ENCODE measurements at regions not wholly inside any gene's neighbourhood (a gene's known extent, or its start where the extent isn't known, plus 50 kb on each side); places are given as distances from the start of the nearest gene placed in this dataset.
A peak's percentile ranks its signal among the peaks of the same experiment; 100 is the strongest.

GRCh38 chr12:83536496-83536895 is 849.8 kb downstream of the TMTC2 start:
- peaks cover 0 to 24% (median 10%) of the 10 kb centered on the region in 4 donors for H3K4me1 ChIP-seq
- intact Hi-C loops (cut with DNase I) = loop anchor here (10.0 kb wide), 1 partner anchor 852 kb away; the partner anchor contains the start of gene TMTC2
- no peaks in the 10 kb centered on the region for H3K36me3 ChIP-seq
- H3K27me3 ChIP-seq = no peaks in the 10 kb centered on the region
- no peak overlapping the region for H3K27ac ChIP-seq
- WGBS, 2 donors = 87 to 95% methylated on average over 1 of the region's 1 CpG
- TF ChIP-seq POLR2A (IDR thresholded peaks at IDR 0.05) = no peak
- no peak for TF ChIP-seq POLR2AphosphoS5 (IDR thresholded peaks at IDR 0.05)
- no peak for TF ChIP-seq CTCF (IDR thresholded peaks at IDR 0.05)
- TF ChIP-seq EP300 (IDR thresholded peaks at IDR 0.05) = no peak
- H3K4me3 ChIP-seq = no peak overlapping the region
- no peak for DNase-seq
- H3K9me3 ChIP-seq = no peaks in the 10 kb centered on the region

GRCh38 chr12:83528571-83528970 is 841.9 kb downstream of the TMTC2 start:
- no peak overlapping the region for H3K4me3 ChIP-seq
- H3K4me1 ChIP-seq = peaks cover 0 to 21% (median 10%) of the 10 kb centered on the region in 4 donors
- WGBS, 2 donors = 79% methylated on average over 1 of the region's 1 CpG
- H3K9me3 ChIP-seq = no peaks in the 10 kb centered on the region
- no peaks in the 10 kb centered on the region for H3K36me3 ChIP-seq
- H3K27me3 ChIP-seq = no peaks in the 10 kb centered on the region
- no peak for DNase-seq
- TF ChIP-seq CTCF (IDR thresholded peaks at IDR 0.05) (no peak), EP300 (IDR thresholded peaks at IDR 0.05) (no peak), POLR2AphosphoS5 (IDR thresholded peaks at IDR 0.05) (no peak), POLR2A (IDR thresholded peaks at IDR 0.05) (no peak)
- intact Hi-C loops (cut with DNase I) = loop anchor here (5.0 kb wide), 1 partner anchor 211 kb away; no protein-coding TSS in a partner anchor
- H3K27ac ChIP-seq = peak overlapping the region in 1 of 4 donors; percentile 45

GRCh38 chr12:83527810-83528209 is 841.1 kb downstream of the TMTC2 start:
- Histone ChIP-seq H3K4me1 (peaks cover 0 to 21% (median 10%) of the 10 kb centered on the region in 4 donors), H3K9me3 (no peaks in the 10 kb centered on the region)
- TF ChIP-seq POLR2AphosphoS5 (IDR thresholded peaks at IDR 0.05) (peak; percentile 72 to 94 (median 87)), CTCF (IDR thresholded peaks at IDR 0.05) (no peak), EP300 (IDR thresholded peaks at IDR 0.05) (peak in 2 of 4 donors; percentile 14 to 50), POLR2A (IDR thresholded peaks at IDR 0.05) (no peak)

GRCh38 chr12:83515306-83516026 is 828.8 kb downstream of the TMTC2 start:
- WGBS, 2 donors = 87 to 90% methylated on average over 3 of the region's 3 CpGs
- DNase-seq = no peak
- Histone ChIP-seq H3K27ac (no peak overlapping the region), H3K27me3 (no peaks in the 10 kb centered on the region), H3K36me3 (no peaks in the 10 kb centered on the region), H3K9me3 (no peaks in the 10 kb centered on the region), H3K4me1 (no peaks in the 10 kb centered on the region), H3K4me3 (no peak overlapping the region)
- TF ChIP-seq POLR2AphosphoS5 (IDR thresholded peaks at IDR 0.05) = no peak
- intact Hi-C loops (cut with DNase I) = no loop called here

More at GRCh38 chr12:83527810-83528209, 841.1 kb downstream of the TMTC2 start:
- WGBS, 2 donors = 36 to 48% methylated on average over 1 of the region's 1 CpG
- intact Hi-C loops (cut with DNase I) = loop anchor here (5.0 kb wide), 1 partner anchor 211 kb away; no protein-coding TSS in a partner anchor
- no peak overlapping the region for H3K4me3 ChIP-seq
- H3K27me3 ChIP-seq = no peaks in the 10 kb centered on the region
- H3K36me3 ChIP-seq = no peaks in the 10 kb centered on the region
- no peak for DNase-seq
- H3K27ac ChIP-seq = peak overlapping the region in 1 of 4 donors; percentile 45

- Histone ChIP-seq H3K4me1 (no peaks in the 10 kb centered on the region), H3K27me3 (no peaks in the 10 kb centered on the region), H3K36me3 (no peaks in the 10 kb centered on the region), H3K4me3 (no peak overlapping the region), H3K9me3 (no peaks in the 10 kb centered on the region), H3K27ac (no peak overlapping the region)
- no peak for DNase-seq
- WGBS, 2 donors = 19 to 62% methylated on average over 1 of the region's 1 CpG
- intact Hi-C loops (cut with DNase I) = no loop called here
- no peak for TF ChIP-seq POLR2AphosphoS5 (IDR thresholded peaks at IDR 0.05)
Measured at GRCh38 chr12:83514372-83514771, 827.7 kb downstream of the TMTC2 start.

Data from sigmoid colon (tissue), 6 donors.